IPS-18a (cell line): ENCODE measurements at regions not wholly inside any gene's neighbourhood (a gene's known extent, or its start where the extent isn't known, plus 50 kb on each side); places are given as distances from the start of the nearest gene placed in this dataset.

ENCODE experiments used
- H3K27ac ChIP-seq: one replicate; pipeline ENCODE4 v1.5.1; 2013; ENCODE audit warnings: low read length
- H3K27me3 ChIP-seq: one replicate; pipeline ENCODE4 v1.6.1; 2013; ENCODE audit warnings: mild to moderate bottlenecking, low read length; ENCODE audit not compliant: control insufficient read depth, insufficient read depth
- H3K36me3 ChIP-seq: one replicate; pipeline ENCODE4 v1.6.1; 2013; ENCODE audit warnings: low read depth, low read length; ENCODE audit not compliant: control insufficient read depth
- H3K4me1 ChIP-seq: one replicate; pipeline ENCODE4 v1.6.1; 2013; ENCODE audit warnings: low read depth, low read length; ENCODE audit not compliant: control insufficient read depth
- H3K4me3 ChIP-seq: one replicate; pipeline ENCODE4 v1.5.1; 2013; ENCODE audit warnings: low read length
- H3K9ac ChIP-seq: one replicate; pipeline ENCODE4 v1.6.1; 2013; ENCODE audit warnings: mild to moderate bottlenecking, low read length, moderate library complexity
- H3K9me3 ChIP-seq: one replicate; pipeline ENCODE4 v1.6.1; 2013; ENCODE audit warnings: low read depth, low read length; ENCODE audit not compliant: control insufficient read depth

GRCh38 chr22:27267145-27267544 lies 534.4 kb downstream of the MN1 start:
- H3K9ac ChIP-seq, result no peak overlapping the region
- H3K9me3 ChIP-seq, result no peaks in the 10 kb centered on the region
- no peaks in the 10 kb centered on the region for H3K27me3 ChIP-seq
- no peaks in the 10 kb centered on the region for H3K4me1 ChIP-seq
- no peak overlapping the region for H3K4me3 ChIP-seq
- no peak overlapping the region for H3K27ac ChIP-seq
- H3K36me3 ChIP-seq, result no peaks in the 10 kb centered on the region

- Histone ChIP-seq H3K9me3 (no peaks in the 10 kb centered on the region), H3K27ac (no peak overlapping the region), H3K4me1 (peaks cover 5% of the 10 kb centered on the region), H3K36me3 (no peaks in the 10 kb centered on the region), H3K9ac (no peak overlapping the region), H3K4me3 (no peak overlapping the region), H3K27me3 (no peaks in the 10 kb centered on the region)
Measured at GRCh38 chr22:27269751-27270543, 531.6 kb downstream of the MN1 start.

- no peaks in the 10 kb centered on the region for H3K9me3 ChIP-seq
- no peaks in the 10 kb centered on the region for H3K36me3 ChIP-seq
- no peak overlapping the region for H3K27ac ChIP-seq
- H3K27me3 ChIP-seq, result no peaks in the 10 kb centered on the region
- peaks cover 5% of the 10 kb centered on the region for H3K4me1 ChIP-seq
- H3K9ac ChIP-seq, result no peak overlapping the region
- H3K4me3 ChIP-seq, result no peak overlapping the region
Measured at GRCh38 chr22:27270818-27271510, 530.6 kb downstream of the MN1 start.

GRCh38 chr22:27273436-27273835 lies 528.1 kb downstream of the MN1 start:
- peaks cover 5% of the 10 kb centered on the region for H3K4me1 ChIP-seq
- H3K27ac ChIP-seq, result no peak overlapping the region
- no peaks in the 10 kb centered on the region for H3K36me3 ChIP-seq
- no peaks in the 10 kb centered on the region for H3K27me3 ChIP-seq
- H3K9ac ChIP-seq, result no peak overlapping the region
- no peak overlapping the region for H3K4me3 ChIP-seq
- H3K9me3 ChIP-seq, result no peaks in the 10 kb centered on the region

GRCh38 chr22:27273853-27274252 lies 527.7 kb downstream of the MN1 start:
- no peak overlapping the region for H3K4me3 ChIP-seq
- H3K27me3 ChIP-seq, result no peaks in the 10 kb centered on the region
- H3K9ac ChIP-seq, result no peak overlapping the region
- no peaks in the 10 kb centered on the region for H3K36me3 ChIP-seq
- H3K9me3 ChIP-seq, result no peaks in the 10 kb centered on the region
- H3K27ac ChIP-seq, result no peak overlapping the region
- peaks cover 5% of the 10 kb centered on the region for H3K4me1 ChIP-seq

GRCh38 chr22:27274770-27275449 lies 526.6 kb downstream of the MN1 start:
- Histone ChIP-seq H3K36me3 (no peaks in the 10 kb centered on the region), H3K27ac (no peak overlapping the region), H3K9me3 (no peaks in the 10 kb centered on the region), H3K9ac (no peak overlapping the region), H3K27me3 (no peaks in the 10 kb centered on the region), H3K4me1 (peaks cover 5% of the 10 kb centered on the region), H3K4me3 (no peak overlapping the region)

- H3K4me1 ChIP-seq, result peaks cover 4% of the 10 kb centered on the region
- H3K27me3 ChIP-seq, result no peaks in the 10 kb centered on the region
- H3K4me3 ChIP-seq, result no peak overlapping the region
- H3K9me3 ChIP-seq, result no peaks in the 10 kb centered on the region
- no peak overlapping the region for H3K27ac ChIP-seq
- no peak overlapping the region for H3K9ac ChIP-seq
- H3K36me3 ChIP-seq, result no peaks in the 10 kb centered on the region
Measured at GRCh38 chr22:27278946-27279345, 522.6 kb downstream of the MN1 start.

GRCh38 chr22:27283240-27283639 lies 518.3 kb downstream of the MN1 start:
- H3K27me3 ChIP-seq, result no peaks in the 10 kb centered on the region
- no peaks in the 10 kb centered on the region for H3K4me1 ChIP-seq
- no peak overlapping the region for H3K4me3 ChIP-seq
- no peaks in the 10 kb centered on the region for H3K9me3 ChIP-seq
- H3K36me3 ChIP-seq, result no peaks in the 10 kb centered on the region
- H3K9ac ChIP-seq, result no peak overlapping the region
- H3K27ac ChIP-seq, result no peak overlapping the region

GRCh38 chr22:27283714-27284113 lies 517.8 kb downstream of the MN1 start:
- Histone ChIP-seq H3K9ac (no peak overlapping the region), H3K4me3 (no peak overlapping the region)

GRCh38 chr22:27284324-27284723 lies 517.2 kb downstream of the MN1 start:
- no peaks in the 10 kb centered on the region for H3K4me1 ChIP-seq
- no peak overlapping the region for H3K4me3 ChIP-seq
- H3K36me3 ChIP-seq, result no peaks in the 10 kb centered on the region
- no peaks in the 10 kb centered on the region for H3K27me3 ChIP-seq
- H3K9ac ChIP-seq, result no peak overlapping the region
- H3K9me3 ChIP-seq, result no peaks in the 10 kb centered on the region
- H3K27ac ChIP-seq, result no peak overlapping the region

More at GRCh38 chr22:27283714-27284113, 517.8 kb downstream of the MN1 start:
- no peaks in the 10 kb centered on the region for H3K27me3 ChIP-seq
- H3K36me3 ChIP-seq, result no peaks in the 10 kb centered on the region
- H3K27ac ChIP-seq, result no peak overlapping the region
- H3K9me3 ChIP-seq, result no peaks in the 10 kb centered on the region
- H3K4me1 ChIP-seq, result no peaks in the 10 kb centered on the region

GRCh38 chr22:27286711-27287110 lies 514.8 kb downstream of the MN1 start:
- Histone ChIP-seq H3K4me1 (no peaks in the 10 kb centered on the region), H3K36me3 (no peaks in the 10 kb centered on the region), H3K27me3 (no peaks in the 10 kb centered on the region), H3K9ac (no peak overlapping the region), H3K4me3 (no peak overlapping the region), H3K27ac (no peak overlapping the region), H3K9me3 (no peaks in the 10 kb centered on the region)
